ENCODE measurements at regions not wholly inside any gene's neighbourhood (a gene's known extent, or its start where the extent isn't known, plus 50 kb on each side); places are given as distances from the start of the nearest gene placed in this dataset.

DNA sequence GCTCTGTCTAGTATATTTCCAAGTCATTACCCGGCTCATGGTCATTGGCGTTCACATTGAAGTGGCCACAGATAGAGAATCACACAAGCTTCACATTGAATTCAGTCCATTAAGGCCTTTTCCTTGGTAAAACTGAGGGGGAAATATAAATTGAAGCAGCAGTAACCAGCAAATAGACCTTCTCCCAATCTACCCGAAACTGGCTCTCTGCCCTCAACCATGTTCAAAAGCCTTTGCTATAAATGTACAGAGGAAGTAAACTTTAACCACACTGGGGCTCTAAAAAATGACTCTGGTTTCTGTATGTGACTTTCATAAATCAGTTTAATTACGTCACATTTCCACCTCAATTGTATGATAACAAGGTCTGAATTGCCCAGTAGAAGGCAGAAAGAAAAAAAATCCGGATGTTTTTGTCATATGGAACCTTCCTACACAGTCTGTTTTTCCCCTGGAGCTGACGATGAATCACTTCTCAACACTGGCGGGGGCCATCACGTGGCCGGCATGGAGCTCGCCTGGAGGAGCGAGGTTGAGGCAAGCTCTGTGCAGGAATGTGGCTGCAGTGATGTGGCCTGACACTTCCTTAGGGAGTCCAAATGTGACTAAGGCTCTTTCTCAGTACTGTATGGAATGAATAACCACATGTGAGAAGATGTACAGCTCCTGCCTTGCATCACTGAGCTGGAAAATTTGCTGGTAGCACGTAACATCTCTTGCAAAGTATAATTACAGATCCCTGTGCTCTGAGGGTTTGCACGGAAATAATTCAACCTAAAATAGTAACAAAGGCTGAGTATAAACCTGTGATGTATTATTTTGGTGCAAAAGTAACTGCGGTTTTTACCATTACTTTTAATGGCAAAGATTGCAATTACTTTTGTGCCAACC, 58.6 kb upstream of the SNX9 start (continued):
- TF ChIP-seq, protein P1, sequence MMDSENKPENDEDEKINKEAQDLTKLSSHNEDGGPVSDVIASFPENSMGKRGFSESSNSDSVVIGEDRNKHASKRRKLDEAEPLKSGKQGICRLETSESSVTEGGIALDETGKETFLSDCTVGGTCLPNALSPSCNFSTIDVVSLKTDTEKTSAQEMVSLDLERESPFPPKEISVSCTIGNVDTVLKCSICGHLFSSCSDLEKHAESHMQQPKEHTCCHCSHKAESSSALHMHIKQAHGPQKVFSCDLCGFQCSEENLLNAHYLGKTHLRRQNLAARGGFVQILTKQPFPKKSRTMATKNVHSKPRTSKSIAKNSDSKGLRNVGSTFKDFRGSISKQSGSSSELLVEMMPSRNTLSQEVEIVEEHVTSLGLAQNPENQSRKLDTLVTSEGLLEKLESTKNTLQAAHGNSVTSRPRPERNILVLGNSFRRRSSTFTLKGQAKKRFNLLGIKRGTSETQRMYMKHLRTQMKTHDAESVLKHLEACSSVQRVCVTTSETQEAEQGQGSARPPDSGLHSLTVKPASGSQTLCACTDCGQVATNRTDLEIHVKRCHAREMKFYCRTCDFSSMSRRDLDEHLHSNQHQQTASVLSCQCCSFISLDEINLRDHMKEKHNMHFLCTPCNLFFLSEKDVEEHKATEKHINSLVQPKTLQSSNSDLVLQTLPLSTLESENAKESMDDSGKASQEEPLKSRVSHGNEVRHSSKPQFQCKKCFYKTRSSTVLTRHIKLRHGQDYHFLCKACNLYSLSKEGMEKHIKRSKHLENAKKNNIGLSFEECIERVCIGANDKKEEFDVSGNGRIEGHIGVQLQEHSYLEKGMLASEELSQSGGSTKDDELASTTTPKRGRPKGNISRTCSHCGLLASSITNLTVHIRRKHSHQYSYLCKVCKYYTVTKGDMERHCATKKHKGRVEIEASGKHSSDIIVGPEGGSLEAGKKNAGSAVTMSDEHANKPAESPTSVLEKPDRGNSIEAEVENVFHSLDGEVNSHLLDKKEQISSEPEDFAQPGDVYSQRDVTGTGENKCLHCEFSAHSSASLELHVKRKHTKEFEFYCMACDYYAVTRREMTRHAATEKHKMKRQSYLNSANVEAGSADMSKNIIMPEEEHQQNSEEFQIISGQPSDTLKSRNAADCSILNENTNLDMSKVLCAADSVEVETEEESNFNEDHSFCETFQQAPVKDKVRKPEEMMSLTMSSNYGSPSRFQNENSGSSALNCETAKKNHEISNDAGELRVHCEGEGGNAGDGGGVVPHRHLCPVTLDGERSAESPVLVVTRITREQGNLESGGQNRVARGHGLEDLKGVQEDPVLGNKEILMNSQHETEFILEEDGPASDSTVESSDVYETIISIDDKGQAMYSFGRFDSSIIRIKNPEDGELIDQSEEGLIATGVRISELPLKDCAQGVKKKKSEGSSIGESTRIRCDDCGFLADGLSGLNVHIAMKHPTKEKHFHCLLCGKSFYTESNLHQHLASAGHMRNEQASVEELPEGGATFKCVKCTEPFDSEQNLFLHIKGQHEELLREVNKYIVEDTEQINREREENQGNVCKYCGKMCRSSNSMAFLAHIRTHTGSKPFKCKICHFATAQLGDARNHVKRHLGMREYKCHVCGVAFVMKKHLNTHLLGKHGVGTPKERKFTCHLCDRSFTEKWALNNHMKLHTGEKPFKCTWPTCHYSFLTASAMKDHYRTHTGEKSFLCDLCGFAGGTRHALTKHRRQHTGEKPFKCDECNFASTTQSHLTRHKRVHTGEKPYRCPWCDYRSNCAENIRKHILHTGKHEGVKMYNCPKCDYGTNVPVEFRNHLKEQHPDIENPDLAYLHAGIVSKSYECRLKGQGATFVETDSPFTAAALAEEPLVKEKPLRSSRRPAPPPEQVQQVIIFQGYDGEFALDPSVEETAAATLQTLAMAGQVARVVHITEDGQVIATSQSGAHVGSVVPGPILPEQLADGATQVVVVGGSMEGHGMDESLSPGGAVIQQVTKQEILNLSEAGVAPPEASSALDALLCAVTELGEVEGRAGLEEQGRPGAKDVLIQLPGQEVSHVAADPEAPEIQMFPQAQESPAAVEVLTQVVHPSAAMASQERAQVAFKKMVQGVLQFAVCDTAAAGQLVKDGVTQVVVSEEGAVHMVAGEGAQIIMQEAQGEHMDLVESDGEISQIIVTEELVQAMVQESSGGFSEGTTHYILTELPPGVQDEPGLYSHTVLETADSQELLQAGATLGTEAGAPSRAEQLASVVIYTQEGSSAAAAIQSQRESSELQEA (IDR thresholded peaks at IDR 0.05; ENCODE audit: low read depth) = no peak
- TF ChIP-seq BRD4 (IDR thresholded peaks at IDR 0.05) = no peak
- TF ChIP-seq TCF7L2 (IDR thresholded peaks at IDR 0.05; ENCODE audit: low read depth, low read length) = no peak
- TF ChIP-seq YBX1 (IDR thresholded peaks at IDR 0.05) = no peak
- TF ChIP-seq ETV5 (CRISPR knock-in tag; IDR thresholded peaks at IDR 0.05; ENCODE audit: low read depth) = 0 out of 2 replicates have a peak, but pooled peaks have one; percentile 55
- TF ChIP-seq, protein P2, sequence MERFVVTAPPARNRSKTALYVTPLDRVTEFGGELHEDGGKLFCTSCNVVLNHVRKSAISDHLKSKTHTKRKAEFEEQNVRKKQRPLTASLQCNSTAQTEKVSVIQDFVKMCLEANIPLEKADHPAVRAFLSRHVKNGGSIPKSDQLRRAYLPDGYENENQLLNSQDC (CRISPR knock-in tag; IDR thresholded peaks at IDR 0.05) = no peak
- TF ChIP-seq ZNF165 (CRISPR knock-in tag; IDR thresholded peaks at IDR 0.05; ENCODE audit: borderline replicate concordance) = no peak
- TF ChIP-seq PTRF (tag; IDR thresholded peaks at IDR 0.05) = no peak
- no peak for TF ChIP-seq ZNF217 (CRISPR knock-in tag; IDR thresholded peaks at IDR 0.05)
- TF ChIP-seq, protein P3, sequence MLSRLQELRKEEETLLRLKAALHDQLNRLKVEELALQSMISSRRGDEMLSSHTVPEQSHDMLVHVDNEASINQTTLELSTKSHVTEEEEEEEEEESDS (CRISPR knock-in tag; IDR thresholded peaks at IDR 0.05) = no peak
- TF ChIP-seq PYGO2 (tag; IDR thresholded peaks at IDR 0.05) = no peak
- no peak for TF ChIP-seq HDAC8 (tag; IDR thresholded peaks at IDR 0.05)
- TF ChIP-seq, protein P4, sequence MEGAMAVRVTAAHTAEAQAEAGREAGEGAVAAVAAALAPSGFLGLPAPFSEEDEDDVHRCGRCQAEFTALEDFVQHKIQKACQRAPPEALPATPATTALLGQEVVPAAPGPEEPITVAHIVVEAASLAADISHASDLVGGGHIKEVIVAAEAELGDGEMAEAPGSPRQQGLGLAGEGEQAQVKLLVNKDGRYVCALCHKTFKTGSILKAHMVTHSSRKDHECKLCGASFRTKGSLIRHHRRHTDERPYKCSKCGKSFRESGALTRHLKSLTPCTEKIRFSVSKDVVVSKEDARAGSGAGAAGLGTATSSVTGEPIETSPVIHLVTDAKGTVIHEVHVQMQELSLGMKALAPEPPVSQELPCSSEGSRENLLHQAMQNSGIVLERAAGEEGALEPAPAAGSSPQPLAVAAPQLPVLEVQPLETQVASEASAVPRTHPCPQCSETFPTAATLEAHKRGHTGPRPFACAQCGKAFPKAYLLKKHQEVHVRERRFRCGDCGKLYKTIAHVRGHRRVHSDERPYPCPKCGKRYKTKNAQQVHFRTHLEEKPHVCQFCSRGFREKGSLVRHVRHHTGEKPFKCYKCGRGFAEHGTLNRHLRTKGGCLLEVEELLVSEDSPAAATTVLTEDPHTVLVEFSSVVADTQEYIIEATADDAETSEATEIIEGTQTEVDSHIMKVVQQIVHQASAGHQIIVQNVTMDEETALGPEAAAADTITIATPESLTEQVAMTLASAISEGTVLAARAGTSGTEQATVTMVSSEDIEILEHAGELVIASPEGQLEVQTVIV (CRISPR knock-in tag; IDR thresholded peaks at IDR 0.05; ENCODE audit: borderline replicate concordance) = no peak
- no peak for TF ChIP-seq DNMT1 (IDR thresholded peaks at IDR 0.05)
- TF ChIP-seq, protein P5, sequence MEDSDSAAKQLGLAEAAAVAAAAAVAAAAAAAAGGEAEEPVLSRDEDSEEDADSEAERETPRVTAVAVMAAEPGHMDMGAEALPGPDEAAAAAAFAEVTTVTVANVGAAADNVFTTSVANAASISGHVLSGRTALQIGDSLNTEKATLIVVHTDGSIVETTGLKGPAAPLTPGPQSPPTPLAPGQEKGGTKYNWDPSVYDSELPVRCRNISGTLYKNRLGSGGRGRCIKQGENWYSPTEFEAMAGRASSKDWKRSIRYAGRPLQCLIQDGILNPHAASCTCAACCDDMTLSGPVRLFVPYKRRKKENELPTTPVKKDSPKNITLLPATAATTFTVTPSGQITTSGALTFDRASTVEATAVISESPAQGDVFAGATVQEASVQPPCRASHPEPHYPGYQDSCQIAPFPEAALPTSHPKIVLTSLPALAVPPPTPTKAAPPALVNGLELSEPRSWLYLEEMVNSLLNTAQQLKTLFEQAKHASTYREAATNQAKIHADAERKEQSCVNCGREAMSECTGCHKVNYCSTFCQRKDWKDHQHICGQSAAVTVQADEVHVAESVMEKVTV (CRISPR knock-in tag; IDR thresholded peaks at IDR 0.05) = peak; percentile 11; the same call in 1 of the 2 replicates

Measured in K562 (cell line).